ENCODE measurements at regions not wholly inside any gene's neighbourhood (a gene's known extent, or its start where the extent isn't known, plus 50 kb on each side); places are given as distances from the start of the nearest gene placed in this dataset.

GRCh38 chr14:25803386-25804018 is 753.6 kb upstream of the STXBP6 start:
- ATAC-seq: no peak
- no peak overlapping the region for H3K27ac Mint-ChIP-seq
- no peaks in the 10 kb centered on the region for H3K36me3 Mint-ChIP-seq (ENCODE audit: low read depth)
- no peak for DNase-seq
- no peak overlapping the region for H3K4me3 Mint-ChIP-seq
- POLR2A ChIA-PET: no interaction called here
- H3K9me3 Mint-ChIP-seq (ENCODE audit: insufficient read depth): peaks cover 4% of the 10 kb centered on the region
- no peaks in the 10 kb centered on the region for H3K4me1 Mint-ChIP-seq (ENCODE audit: low read depth)
- CTCF ChIA-PET: no interaction called here
- no peaks in the 10 kb centered on the region for H3K27me3 Mint-ChIP-seq (ENCODE audit: low read depth)

- ChIA-PET CTCF (no interaction called here), POLR2A (no interaction called here)
- DNase-seq (no peak), ATAC-seq (no peak)
- Mint-ChIP-seq H3K27ac (no peak overlapping the region), H3K4me1 (ENCODE audit: low read depth) (no peaks in the 10 kb centered on the region), H3K36me3 (ENCODE audit: low read depth) (no peaks in the 10 kb centered on the region), H3K9me3 (ENCODE audit: insufficient read depth) (peaks cover 7% of the 10 kb centered on the region), H3K4me3 (no peak overlapping the region), H3K27me3 (ENCODE audit: low read depth) (no peaks in the 10 kb centered on the region)
Observed at GRCh38 chr14:25800841-25801240, 750.9 kb upstream of the STXBP6 start.

GRCh38 chr14:25788252-25788651 is 738.3 kb upstream of the STXBP6 start:
- ATAC-seq (no peak), DNase-seq (no peak)
- CTCF ChIA-PET: no interaction called here
- Mint-ChIP-seq H3K36me3 (ENCODE audit: low read depth) (no peaks in the 10 kb centered on the region), H3K4me1 (ENCODE audit: low read depth) (no peaks in the 10 kb centered on the region), H3K27ac (no peak overlapping the region), H3K4me3 (no peak overlapping the region), H3K27me3 (ENCODE audit: low read depth) (no peaks in the 10 kb centered on the region), H3K9me3 (ENCODE audit: insufficient read depth) (peaks cover 15% of the 10 kb centered on the region)
- POLR2A ChIA-PET: no interaction called here

GRCh38 chr14:25765909-25766308 is 716.0 kb upstream of the STXBP6 start:
- Mint-ChIP-seq H3K9me3 (ENCODE audit: insufficient read depth) (peaks cover 19% of the 10 kb centered on the region), H3K27me3 (ENCODE audit: low read depth) (no peaks in the 10 kb centered on the region), H3K27ac (no peak overlapping the region), H3K36me3 (ENCODE audit: low read depth) (no peaks in the 10 kb centered on the region), H3K4me3 (no peak overlapping the region), H3K4me1 (ENCODE audit: low read depth) (no peaks in the 10 kb centered on the region)
- POLR2A ChIA-PET: no interaction called here
- CTCF ChIA-PET: no interaction called here
- DNase-seq (no peak), ATAC-seq (no peak)

GRCh38 chr14:25759920-25760655 is 710.1 kb upstream of the STXBP6 start:
- no peaks in the 10 kb centered on the region for H3K36me3 Mint-ChIP-seq (ENCODE audit: low read depth)
- POLR2A ChIA-PET: no interaction called here
- no peaks in the 10 kb centered on the region for H3K27me3 Mint-ChIP-seq (ENCODE audit: low read depth)
- no peak overlapping the region for H3K27ac Mint-ChIP-seq
- no peak overlapping the region for H3K4me3 Mint-ChIP-seq
- no peaks in the 10 kb centered on the region for H3K4me1 Mint-ChIP-seq (ENCODE audit: low read depth)
- ATAC-seq (no peak), DNase-seq (no peak)
- H3K9me3 Mint-ChIP-seq (ENCODE audit: insufficient read depth): no peaks in the 10 kb centered on the region
- CTCF ChIA-PET: no interaction called here

- Mint-ChIP-seq H3K27ac (no peak overlapping the region), H3K36me3 (ENCODE audit: low read depth) (no peaks in the 10 kb centered on the region), H3K27me3 (ENCODE audit: low read depth) (no peaks in the 10 kb centered on the region), H3K4me3 (no peak overlapping the region), H3K4me1 (ENCODE audit: low read depth) (no peaks in the 10 kb centered on the region), H3K9me3 (ENCODE audit: insufficient read depth) (no peaks in the 10 kb centered on the region)
- CTCF ChIA-PET: no interaction called here
- no peak for ATAC-seq
- no peak for DNase-seq
- POLR2A ChIA-PET: no interaction called here
Observed at GRCh38 chr14:25759256-25759655, 709.3 kb upstream of the STXBP6 start.

- ATAC-seq: no peak
Observed at GRCh38 chr14:25757364-25757763, 707.4 kb upstream of the STXBP6 start.

GRCh38 chr14:25756876-25757275 is 706.9 kb upstream of the STXBP6 start:
- Mint-ChIP-seq H3K4me3 (no peak overlapping the region), H3K9me3 (ENCODE audit: insufficient read depth) (no peaks in the 10 kb centered on the region), H3K27ac (no peak overlapping the region), H3K36me3 (ENCODE audit: low read depth) (no peaks in the 10 kb centered on the region), H3K27me3 (ENCODE audit: low read depth) (no peaks in the 10 kb centered on the region), H3K4me1 (ENCODE audit: low read depth) (no peaks in the 10 kb centered on the region)
- ATAC-seq (no peak), DNase-seq (no peak)
- ChIA-PET POLR2A (no interaction called here), CTCF (no interaction called here)

More at GRCh38 chr14:25757364-25757763, 707.4 kb upstream of the STXBP6 start:
- no peak overlapping the region for H3K4me3 Mint-ChIP-seq
- no peaks in the 10 kb centered on the region for H3K36me3 Mint-ChIP-seq (ENCODE audit: low read depth)
- H3K4me1 Mint-ChIP-seq (ENCODE audit: low read depth): no peaks in the 10 kb centered on the region
- no peaks in the 10 kb centered on the region for H3K27me3 Mint-ChIP-seq (ENCODE audit: low read depth)
- no peaks in the 10 kb centered on the region for H3K9me3 Mint-ChIP-seq (ENCODE audit: insufficient read depth)
- DNase-seq: no peak
- no peak overlapping the region for H3K27ac Mint-ChIP-seq
- ChIA-PET POLR2A (no interaction called here), CTCF (no interaction called here)

- Mint-ChIP-seq H3K4me1 (ENCODE audit: low read depth) (no peaks in the 10 kb centered on the region), H3K27me3 (ENCODE audit: low read depth) (no peaks in the 10 kb centered on the region), H3K36me3 (ENCODE audit: low read depth) (no peaks in the 10 kb centered on the region), H3K27ac (no peak overlapping the region), H3K9me3 (ENCODE audit: insufficient read depth) (no peaks in the 10 kb centered on the region), H3K4me3 (no peak overlapping the region)
- no peak for ATAC-seq
- POLR2A ChIA-PET: no interaction called here
- no peak for DNase-seq
- CTCF ChIA-PET: no interaction called here
Observed at GRCh38 chr14:25753130-25753529, 703.2 kb upstream of the STXBP6 start.

- Mint-ChIP-seq H3K9me3 (ENCODE audit: insufficient read depth) (no peaks in the 10 kb centered on the region), H3K4me3 (no peak overlapping the region), H3K4me1 (ENCODE audit: low read depth) (no peaks in the 10 kb centered on the region), H3K27ac (no peak overlapping the region), H3K36me3 (ENCODE audit: low read depth) (no peaks in the 10 kb centered on the region), H3K27me3 (ENCODE audit: low read depth) (no peaks in the 10 kb centered on the region)
- ChIA-PET POLR2A (no interaction called here), CTCF (no interaction called here)
- DNase-seq (no peak), ATAC-seq (no peak)
Observed at GRCh38 chr14:25750436-25750835, 700.5 kb upstream of the STXBP6 start.

All from activated CD8-positive, alpha-beta T cell treated with anti-CD3 and anti-CD28 coated beads, Interleukin-2, amount 10 ng/mL, durations not matched to agents 7 days and 5 days (primary cell).